Retina (tissue), 1 donor: ENCODE measurements at regions not wholly inside any gene's neighbourhood (a gene's known extent, or its start where the extent isn't known, plus 50 kb on each side); places are given as distances from the start of the nearest gene placed in this dataset.
"Not testable (repeated sequence)": the region's sequence is repeated elsewhere in the genome, so short reads cannot be mapped to it uniquely, and the experiment has no call there.

Experiments
- DNase-seq: peaks from one replicate; pipeline ENCODE4 v3.0.0-alpha.2; 2016

GRCh38 chr21:20220586-20220985 lies 777.6 kb upstream of the NCAM2 start:
- DNase-seq = no peak

- not testable (repeated sequence) for DNase-seq
Observed at GRCh38 chr21:20221981-20222380, 776.2 kb upstream of the NCAM2 start.

GRCh38 chr21:20236649-20237048 lies 761.6 kb upstream of the NCAM2 start:
- not testable (repeated sequence) for DNase-seq

GRCh38 chr21:20249401-20249800 lies 748.8 kb upstream of the NCAM2 start:
- no peak for DNase-seq

GRCh38 chr21:20250337-20250736 lies 747.9 kb upstream of the NCAM2 start:
- DNase-seq = no peak

- DNase-seq = no peak
Observed at GRCh38 chr21:20253261-20253660, 744.9 kb upstream of the NCAM2 start.

- no peak for DNase-seq
Observed at GRCh38 chr21:20254964-20255363, 743.2 kb upstream of the NCAM2 start.

- no peak for DNase-seq
Observed at GRCh38 chr21:20257052-20257740, 741.0 kb upstream of the NCAM2 start.

GRCh38 chr21:20258542-20258941 lies 739.7 kb upstream of the NCAM2 start:
- DNase-seq = no peak

- no peak for DNase-seq
Observed at GRCh38 chr21:20259031-20259867, 739.0 kb upstream of the NCAM2 start.

- DNase-seq = no peak
Observed at GRCh38 chr21:20260124-20260523, 738.1 kb upstream of the NCAM2 start.

GRCh38 chr21:20261364-20261763 lies 736.8 kb upstream of the NCAM2 start:
- DNase-seq = no peak

GRCh38 chr21:20265707-20266440 lies 732.3 kb upstream of the NCAM2 start:
- no peak for DNase-seq

GRCh38 chr21:20266441-20266710 lies 731.8 kb upstream of the NCAM2 start:
- DNase-seq = no peak

- DNase-seq = no peak
Observed at GRCh38 chr21:20270365-20271055, 727.7 kb upstream of the NCAM2 start.

- DNase-seq = no peak
Observed at GRCh38 chr21:20272791-20273362, 725.3 kb upstream of the NCAM2 start.

- DNase-seq = no peak
Observed at GRCh38 chr21:20276377-20276776, 721.8 kb upstream of the NCAM2 start.

GRCh38 chr21:20276954-20277353 lies 721.3 kb upstream of the NCAM2 start:
- no peak for DNase-seq

GRCh38 chr21:20283836-20284235 lies 714.4 kb upstream of the NCAM2 start:
- DNase-seq = no peak

- DNase-seq = no peak
Observed at GRCh38 chr21:20292280-20292679, 705.9 kb upstream of the NCAM2 start.

GRCh38 chr21:20292854-20293253 lies 705.4 kb upstream of the NCAM2 start:
- not testable (repeated sequence) for DNase-seq

- no peak for DNase-seq
Observed at GRCh38 chr21:20301395-20301794, 696.8 kb upstream of the NCAM2 start.

GRCh38 chr21:20302084-20302483 lies 696.1 kb upstream of the NCAM2 start:
- DNase-seq = no peak
